ENCODE measurements at regions not wholly inside any gene's neighbourhood (a gene's known extent, or its start where the extent isn't known, plus 50 kb on each side); places are given as distances from the start of the nearest gene placed in this dataset.

GRCh38 chr2:64371727-64372126 is 82.2 kb upstream of the LGALSL start:
- no peak for DNase-seq

- peak; percentile 12 for DNase-seq
Observed at GRCh38 chr2:64374686-64375085, 79.3 kb upstream of the LGALSL start.

- no peak for DNase-seq
Observed at GRCh38 chr2:64376926-64377325, 77.0 kb upstream of the LGALSL start.

GRCh38 chr2:64379186-64379585 is 74.8 kb upstream of the LGALSL start:
- no peak for DNase-seq

- no peak for DNase-seq
Observed at GRCh38 chr2:64380853-64381527, 73.0 kb upstream of the LGALSL start.

GRCh38 chr2:64383016-64383591 is 70.9 kb upstream of the LGALSL start:
- no peak for DNase-seq

GRCh38 chr2:64383881-64384280 is 70.1 kb upstream of the LGALSL start:
- no peak for DNase-seq

GRCh38 chr2:64386676-64387075 is 67.3 kb upstream of the LGALSL start:
- DNase-seq = no peak

GRCh38 chr2:64390586-64390985 is 63.4 kb upstream of the LGALSL start:
- DNase-seq = no peak

- no peak for DNase-seq
Observed at GRCh38 chr2:64391424-64391823, 62.5 kb upstream of the LGALSL start.

- DNase-seq = no peak
Observed at GRCh38 chr2:64391940-64392339, 62.0 kb upstream of the LGALSL start.

GRCh38 chr2:64392529-64392928 is 61.4 kb upstream of the LGALSL start:
- DNase-seq = no peak

GRCh38 chr2:64393383-64394010 is 60.5 kb upstream of the LGALSL start:
- no peak for DNase-seq

GRCh38 chr2:64394153-64394552 is 59.8 kb upstream of the LGALSL start:
- no peak for DNase-seq

GRCh38 chr2:64396001-64396400 is 58.0 kb upstream of the LGALSL start:
- DNase-seq = no peak

- DNase-seq = no peak
Observed at GRCh38 chr2:64396551-64396950, 57.4 kb upstream of the LGALSL start.

GRCh38 chr2:64398516-64399129 is 55.3 kb upstream of the LGALSL start:
- DNase-seq = no peak

GRCh38 chr2:64399521-64399920 is 54.4 kb upstream of the LGALSL start:
- no peak for DNase-seq

- DNase-seq = no peak
Observed at GRCh38 chr2:64400105-64400728, 53.7 kb upstream of the LGALSL start.

- DNase-seq = no peak
Observed at GRCh38 chr2:64400733-64401528, 53.0 kb upstream of the LGALSL start.

- DNase-seq = no peak
Observed at GRCh38 chr2:64401529-64401880, 52.5 kb upstream of the LGALSL start.

- no peak for DNase-seq
Observed at GRCh38 chr2:64402876-64403275, 51.1 kb upstream of the LGALSL start.

GRCh38 chr2:64403426-64403825 is 50.5 kb upstream of the LGALSL start:
- DNase-seq = no peak
